GM12878 (cell line): ENCODE measurements at regions not wholly inside any gene's neighbourhood (a gene's known extent, or its start where the extent isn't known, plus 50 kb on each side); places are given as distances from the start of the nearest gene placed in this dataset.

Experiments
- ATAC-seq: fragments of 200-7000 bp; cut with Tn5 transposase; 3 replicates; pipeline ENCODE4 v1.9.1; 2020; ENCODE audit warnings: mild to moderate bottlenecking, moderate library complexity
- BruUV-seq: library from RNA; stranded (reverse); fragments of 400-500 nt; replicated peaks from 2 replicates; lab custom pipeline; 2021; lab: Mats Ljungman, UMichigan
- CTCF ChIA-PET: fragments of 300-600 bp; sonication (Branson Sonifier 250); formaldehyde crosslinking; extraction: SDS; loops from one replicate; lab custom pipeline; 2021; ENCODE audit warnings: inconsistent platforms; lab: Yijun Ruan, JAX
- POLR2A ChIA-PET: fragments of 350-600 bp; formaldehyde crosslinking; extraction: SDS; loops from one replicate; lab custom pipeline; 2021; ENCODE audit warnings: inconsistent platforms; lab: Charles Lee
- RAD21 ChIA-PET: fragments of 300-600 bp; sonication (Branson Sonifier 250); formaldehyde crosslinking; loops from one replicate; lab custom pipeline; 2023; ENCODE audit warnings: antibody characterized with exemption; ENCODE audit not compliant: unreplicated experiment; lab: Charles Lee
- SMC1A ChIA-PET: fragments of 300-600 bp; sonication (Branson Sonifier 250); formaldehyde crosslinking; loops from one replicate; lab custom pipeline; 2023; ENCODE audit not compliant: unreplicated experiment, uncharacterized antibody; lab: Charles Lee
- DNase-seq: peaks from one replicate; pipeline ENCODE4 v3.0.0-alpha.2; 2011; ENCODE audit warnings: low read depth, low spot score
- FAIRE-seq: peaks from 3 replicates; lab custom pipeline; 2011; peaks lifted over from hg19 to GRCh38; lab: Jason Lieb, UNC
- H2AFZ ChIP-seq: 2 replicates; pipeline ENCODE4 v1.6.0; 2011; ENCODE audit warnings: low read depth, low read length, control low read depth; ENCODE audit not compliant: control insufficient read depth
- H3K27ac ChIP-seq: 2 replicates; pipeline ENCODE4 v1.5.1; 2011; ENCODE audit warnings: control low read depth; ENCODE audit not compliant: control insufficient read depth, insufficient read depth
- H3K27me3 ChIP-seq, 2 experiments: replicated peaks in 1 of 2; 2 replicates each; pipeline versions ENCODE4 v1.6.0 to v1.6.1; 2011; ENCODE audit warnings: low read length in 1 of 2; ENCODE audit not compliant: control insufficient read depth in 2 of 2, insufficient read depth in 2 of 2
- H3K36me3 ChIP-seq, 2 experiments: 2 replicates each; pipeline ENCODE4 v1.5.1; 2011; ENCODE audit warnings: low read length in 1 of 2; ENCODE audit not compliant: control insufficient read depth in 2 of 2, insufficient read depth in 2 of 2
- H3K4me1 ChIP-seq: 2 replicates; pipeline ENCODE4 v1.6.1; 2011; ENCODE audit warnings: mild to moderate bottlenecking, low read length, moderate library complexity, mixed read lengths; ENCODE audit not compliant: control insufficient read depth, insufficient read depth
- H3K4me2 ChIP-seq: 2 replicates; pipeline ENCODE4 v1.6.0; 2011; ENCODE audit warnings: control low read depth; ENCODE audit not compliant: control insufficient read depth, insufficient read depth
- H3K4me3 ChIP-seq: fragments of 200-600 bp; sonication (generic); 2 replicates; pipeline ENCODE4 v1.5.1; 2016
- H3K79me2 ChIP-seq: 2 replicates; pipeline ENCODE4 v1.6.0; 2011; ENCODE audit warnings: low read length; ENCODE audit not compliant: control insufficient read depth, insufficient read depth
- H3K9ac ChIP-seq: 2 replicates; pipeline ENCODE4 v1.8.0; 2011; ENCODE audit warnings: low read length, control low read depth, mixed read lengths; ENCODE audit not compliant: control insufficient read depth, insufficient read depth
- H3K9me3 ChIP-seq: replicated peaks from 3 replicates; pipeline ENCODE4 v1.5.1; 2011; ENCODE audit warnings: mild to moderate bottlenecking, low read length; ENCODE audit not compliant: control insufficient read depth, insufficient read depth
- H4K20me1 ChIP-seq: 2 replicates; pipeline ENCODE4 v1.6.0; 2011; ENCODE audit not compliant: control insufficient read depth, insufficient read depth
- ATF7 ChIP-seq: fragments of 450-650 bp; IDR thresholded peaks from 2 replicates; pipeline ENCODE4 v1.6.1; 2016; ENCODE audit warnings: low read depth, mild to moderate bottlenecking
- SREBF2 ChIP-seq: IDR thresholded peaks from 2 replicates; pipeline ENCODE4 v1.6.1; 2012; ENCODE audit warnings: mild to moderate bottlenecking, low read length
- WGBS: methylation state at CpG from one replicate; pipeline ENCODE4 v1.1.6; 2016; ENCODE audit warnings: low lambda C conversion rate; ENCODE audit not compliant: insufficient replicate concordance, insufficient coverage; ENCODE audit errors: missing lambda C conversion rate; 5-methylcytosine and 5-hydroxymethylcytosine counted together
- in situ Hi-C: fragments of 300-500 bp; cut with MboI; formaldehyde crosslinking; loops from 9 replicates; pipeline ENCODE4 v1.14.3; 2018; ENCODE audit warnings: mixed read lengths
- intact Hi-C: fragments of 100-400 bp; cut with micrococcal nuclease; formaldehyde crosslinking; loops from one replicate; pipeline ENCODE4 v1.14.2; 2022; ENCODE audit not compliant: unreplicated experiment
- TF ChIP-seq, protein P1 (sequence below): fragments of 450-650 bp; IDR thresholded peaks from 2 replicates; pipeline ENCODE4 v1.6.1; 2017; ENCODE audit warnings: mild to moderate bottlenecking, moderate library complexity

DNA sequence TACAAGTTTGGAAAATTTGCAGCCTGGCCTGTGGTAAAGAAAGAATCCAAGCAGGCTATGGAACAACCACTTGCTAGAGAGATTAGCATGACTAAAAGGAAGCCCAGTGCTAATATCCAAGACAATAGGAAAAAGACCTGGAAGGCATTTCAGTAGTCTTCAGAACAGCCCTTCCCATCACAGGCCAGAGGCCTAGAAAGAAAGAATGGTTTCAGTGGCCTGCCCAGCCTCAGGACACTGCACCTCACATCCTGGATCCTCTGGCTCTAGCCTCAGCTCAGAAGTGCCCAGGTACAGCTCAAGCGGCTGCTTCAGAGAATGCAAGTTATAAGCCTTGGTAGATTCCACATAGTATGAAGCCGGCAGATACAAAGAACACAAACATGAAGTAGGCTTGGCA is 449.8 kb upstream of the AR start (continued):
- TF ChIP-seq, protein P1, sequence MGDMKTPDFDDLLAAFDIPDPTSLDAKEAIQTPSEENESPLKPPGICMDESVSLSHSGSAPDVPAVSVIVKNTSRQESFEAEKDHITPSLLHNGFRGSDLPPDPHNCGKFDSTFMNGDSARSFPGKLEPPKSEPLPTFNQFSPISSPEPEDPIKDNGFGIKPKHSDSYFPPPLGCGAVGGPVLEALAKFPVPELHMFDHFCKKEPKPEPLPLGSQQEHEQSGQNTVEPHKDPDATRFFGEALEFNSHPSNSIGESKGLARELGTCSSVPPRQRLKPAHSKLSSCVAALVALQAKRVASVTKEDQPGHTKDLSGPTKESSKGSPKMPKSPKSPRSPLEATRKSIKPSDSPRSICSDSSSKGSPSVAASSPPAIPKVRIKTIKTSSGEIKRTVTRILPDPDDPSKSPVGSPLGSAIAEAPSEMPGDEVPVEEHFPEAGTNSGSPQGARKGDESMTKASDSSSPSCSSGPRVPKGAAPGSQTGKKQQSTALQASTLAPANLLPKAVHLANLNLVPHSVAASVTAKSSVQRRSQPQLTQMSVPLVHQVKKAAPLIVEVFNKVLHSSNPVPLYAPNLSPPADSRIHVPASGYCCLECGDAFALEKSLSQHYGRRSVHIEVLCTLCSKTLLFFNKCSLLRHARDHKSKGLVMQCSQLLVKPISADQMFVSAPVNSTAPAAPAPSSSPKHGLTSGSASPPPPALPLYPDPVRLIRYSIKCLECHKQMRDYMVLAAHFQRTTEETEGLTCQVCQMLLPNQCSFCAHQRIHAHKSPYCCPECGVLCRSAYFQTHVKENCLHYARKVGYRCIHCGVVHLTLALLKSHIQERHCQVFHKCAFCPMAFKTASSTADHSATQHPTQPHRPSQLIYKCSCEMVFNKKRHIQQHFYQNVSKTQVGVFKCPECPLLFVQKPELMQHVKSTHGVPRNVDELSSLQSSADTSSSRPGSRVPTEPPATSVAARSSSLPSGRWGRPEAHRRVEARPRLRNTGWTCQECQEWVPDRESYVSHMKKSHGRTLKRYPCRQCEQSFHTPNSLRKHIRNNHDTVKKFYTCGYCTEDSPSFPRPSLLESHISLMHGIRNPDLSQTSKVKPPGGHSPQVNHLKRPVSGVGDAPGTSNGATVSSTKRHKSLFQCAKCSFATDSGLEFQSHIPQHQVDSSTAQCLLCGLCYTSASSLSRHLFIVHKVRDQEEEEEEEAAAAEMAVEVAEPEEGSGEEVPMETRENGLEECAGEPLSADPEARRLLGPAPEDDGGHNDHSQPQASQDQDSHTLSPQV: no peak

DNA sequence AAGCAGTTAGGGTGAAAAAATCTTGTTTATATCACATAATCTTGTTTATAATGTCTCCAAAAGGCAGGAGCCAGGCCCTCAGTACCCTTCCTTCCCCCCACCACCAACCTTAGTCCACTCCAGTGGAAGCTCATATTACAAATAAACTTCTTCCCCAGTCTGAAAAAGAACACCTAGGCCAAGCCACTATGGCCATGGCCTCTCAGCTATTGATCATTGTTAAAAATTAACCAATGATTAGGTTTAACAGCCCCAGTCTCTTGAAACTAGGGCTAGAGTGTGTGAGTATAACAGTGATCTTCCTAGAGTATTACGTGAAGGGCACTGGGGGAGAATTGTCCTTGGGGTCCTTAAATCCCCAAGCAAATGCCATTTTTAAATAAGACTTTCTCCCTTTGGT is 411.9 kb upstream of the EDA2R start:
- intact Hi-C loops: no loop called here

More for the DNA sequence above, 411.9 kb upstream of the EDA2R start:
- FAIRE-seq (no peak), DNase-seq (no peak), ATAC-seq (no peak)
- H3K9me3 ChIP-seq: no peaks in the 10 kb centered on the region
- SMC1A ChIA-PET: no interaction called here
- H3K4me2 ChIP-seq: no peak overlapping the region
- CTCF ChIA-PET: no interaction called here
- H2AFZ ChIP-seq: no peak overlapping the region
- POLR2A ChIA-PET: no interaction called here
- WGBS: 0% methylated on average over 1 of the region's 1 CpG
- no peak overlapping the region for H3K27ac ChIP-seq
- H4K20me1 ChIP-seq: no peaks in the 10 kb centered on the region
- no peak overlapping the region for H3K4me3 ChIP-seq
- no peaks in the 10 kb centered on the region for H3K4me1 ChIP-seq
- no peak for TF ChIP-seq SREBF2
- TF ChIP-seq ATF7: no peak
- H3K9ac ChIP-seq: no peak overlapping the region
- H3K27me3 ChIP-seq: no peaks in the 10 kb centered on the region
- no peaks in the 10 kb centered on the region for H3K36me3 ChIP-seq
- RAD21 ChIA-PET: no interaction called here
- in situ Hi-C loops: no loop called here
- BruUV-seq: no TSS peak
- H3K79me2 ChIP-seq: no peaks in the 10 kb centered on the region
